Choroid plexus epithelial cell (primary cell): ENCODE measurements at regions not wholly inside any gene's neighbourhood (a gene's known extent, or its start where the extent isn't known, plus 50 kb on each side); places are given as distances from the start of the nearest gene placed in this dataset.

Experiments used
- DNase-seq: peaks from one replicate; pipeline ENCODE4 v3.0.0-alpha.2; 2010; ENCODE audit warnings: low read depth
- H3K4me3 ChIP-seq: 2 replicates; pipeline ENCODE4 v1.5.1; 2011; ENCODE audit warnings: low read depth, mild to moderate bottlenecking, control low read depth, low read length, moderate library complexity
- CTCF ChIP-seq: conservative IDR thresholded peaks from 2 replicates; pipeline ENCODE4 v1.5.1; 2011; ENCODE audit warnings: low read depth, mild to moderate bottlenecking, control low read depth, inconsistent platforms, low read length, moderate library complexity

GRCh38 chr4:185912779-185913178, 100.8 kb upstream of the SORBS2 start:
- H3K4me3 ChIP-seq: no peak overlapping the region
- TF ChIP-seq CTCF: no peak
- DNase-seq: peak; percentile 70

DNA sequence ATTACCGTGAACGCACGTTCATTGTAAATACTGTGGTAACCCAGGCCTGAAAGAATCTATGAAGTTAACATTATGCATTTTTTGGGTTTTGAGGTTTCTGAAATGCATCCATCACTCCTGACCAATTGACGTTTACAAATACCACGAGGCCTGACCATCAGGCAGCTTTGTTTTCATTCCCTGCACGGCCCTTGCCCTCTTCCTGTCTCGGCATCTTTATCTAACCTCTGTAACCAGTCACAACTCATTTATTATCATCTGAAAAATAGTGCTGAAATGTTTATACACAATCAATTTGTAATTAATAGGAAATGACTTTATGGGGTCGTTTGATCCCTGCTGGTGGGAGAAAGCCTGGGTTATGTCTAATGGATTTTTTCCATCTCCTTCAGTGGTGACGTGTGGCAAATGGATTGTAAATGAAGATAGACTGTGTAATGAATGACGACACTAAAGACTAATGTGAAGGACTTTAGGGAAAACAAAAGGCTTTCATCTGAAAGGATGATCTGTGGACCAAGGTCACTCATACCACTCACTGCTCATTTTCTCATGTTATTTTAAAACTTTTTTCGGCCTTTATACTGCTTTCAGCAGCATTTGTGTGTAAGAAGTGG, 102.7 kb upstream of the SORBS2 start:
- TF ChIP-seq CTCF: no peak
- H3K4me3 ChIP-seq: no peak overlapping the region
- DNase-seq: peak; percentile 98

GRCh38 chr4:185915271-185915670, 103.3 kb upstream of the SORBS2 start:
- no peak for TF ChIP-seq CTCF
- DNase-seq: no peak
- no peak overlapping the region for H3K4me3 ChIP-seq

GRCh38 chr4:185915817-185916216, 103.8 kb upstream of the SORBS2 start:
- DNase-seq: no peak
- no peak for TF ChIP-seq CTCF
- no peak overlapping the region for H3K4me3 ChIP-seq

GRCh38 chr4:185916231-185916630, 104.2 kb upstream of the SORBS2 start:
- H3K4me3 ChIP-seq: no peak overlapping the region
- TF ChIP-seq CTCF: no peak
- DNase-seq: no peak

- no peak overlapping the region for H3K4me3 ChIP-seq
- DNase-seq: no peak
- no peak for TF ChIP-seq CTCF
These were observed 104.7 kb upstream of the SORBS2 start for GRCh38 chr4:185916683-185917082.

DNA sequence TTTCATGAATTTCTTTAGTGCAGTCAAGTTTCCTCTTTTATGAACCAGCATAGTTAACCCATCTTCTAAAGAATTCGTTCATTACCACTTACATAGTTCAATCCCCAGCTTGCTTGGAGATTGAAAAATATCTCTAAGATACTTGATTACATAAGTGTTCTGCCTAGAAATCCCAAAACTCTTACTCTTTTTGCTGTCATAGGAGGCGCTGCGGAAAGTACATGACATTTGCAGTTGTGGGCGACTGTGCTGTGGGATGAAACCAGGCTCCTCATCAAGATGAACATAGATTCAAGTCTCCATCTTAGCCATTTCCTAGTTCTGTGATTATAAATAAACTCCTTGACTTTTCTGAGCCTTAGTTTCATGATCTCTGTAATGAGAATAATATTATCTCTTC, 107.1 kb upstream of the SORBS2 start:
- no peak overlapping the region for H3K4me3 ChIP-seq
- no peak for TF ChIP-seq CTCF
- no peak for DNase-seq
